H1 (cell line): ENCODE measurements at regions not wholly inside any gene's neighbourhood (a gene's known extent, or its start where the extent isn't known, plus 50 kb on each side); places are given as distances from the start of the nearest gene placed in this dataset.

Source experiments
- CTCF ChIA-PET: fragments of 300-600 bp; sonication (Branson Sonifier 250); formaldehyde crosslinking; loops from one replicate; lab custom pipeline; 2021; ENCODE audit not compliant: partially characterized antibody; lab: Charles Lee
- POLR2A ChIA-PET: fragments of 300-600 bp; sonication (Branson Sonifier 250); formaldehyde crosslinking; loops from one replicate; lab custom pipeline; 2021; ENCODE audit warnings: inconsistent platforms; ENCODE audit not compliant: partially characterized antibody; lab: Charles Lee
- DNase-seq, 2 experiments: peaks; one replicate each; pipeline versions ENCODE4 v3.0.0 to v3.0.0-alpha.2; 2010 to 2022; ENCODE audit warnings: low spot score in 2 of 2, low read depth in 1 of 2, mixed read lengths in 1 of 2
- FAIRE-seq: peaks from 2 replicates; lab custom pipeline; 2011; peaks lifted over from hg19 to GRCh38; lab: Jason Lieb, UNC
- H2AFZ ChIP-seq: 2 replicates; pipeline ENCODE4 v1.8.1; 2012; ENCODE audit warnings: low read length, inconsistent platforms
- H2AK5ac ChIP-seq: 2 replicates; pipeline ENCODE4 v1.6.1; 2013; ENCODE audit warnings: low read depth, low read length
- H2BK120ac ChIP-seq: replicated peaks from 2 replicates; pipeline ENCODE3; 2013; ENCODE audit warnings: low read depth, low read length, inconsistent platforms
- H2BK12ac ChIP-seq: 2 replicates; pipeline ENCODE4 v1.6.1; 2013; ENCODE audit warnings: low read depth, low read length
- H2BK15ac ChIP-seq: 2 replicates; pipeline ENCODE4 v1.6.1; 2013; ENCODE audit warnings: low read length
- H2BK20ac ChIP-seq: 2 replicates; pipeline ENCODE4 v1.6.1; 2013; ENCODE audit warnings: low read length
- H2BK5ac ChIP-seq: 2 replicates; pipeline ENCODE4 v1.6.1; 2013; ENCODE audit warnings: low read depth, low read length
- H3K14ac ChIP-seq: 2 replicates; pipeline ENCODE4 v1.6.1; 2013; ENCODE audit warnings: inconsistent platforms; ENCODE audit not compliant: insufficient read length
- H3K18ac ChIP-seq: 2 replicates; pipeline ENCODE4 v1.6.1; 2013; ENCODE audit warnings: low read length; ENCODE audit errors: extremely low read depth
- H3K23ac ChIP-seq: 2 replicates; pipeline ENCODE4 v1.6.1; 2013; ENCODE audit warnings: inconsistent platforms; ENCODE audit not compliant: insufficient read length
- H3K23me2 ChIP-seq: 2 replicates; pipeline ENCODE4 v1.6.1; 2013; ENCODE audit warnings: low read depth, low read length
- H3K27ac ChIP-seq: 2 replicates; pipeline ENCODE4 v1.6.1; 2011; ENCODE audit warnings: low read depth, low read length, inconsistent platforms
- H3K27me3 ChIP-seq, 4 experiments: replicated peaks in 1 of 4; 1 replicate in 1 of 4; 2 replicates in 3 of 4; pipeline versions ENCODE4 v1.6.1 to v1.8.1; 2011 to 2013; ENCODE audit warnings: low read length in 3 of 4, mild to moderate bottlenecking in 3 of 4, inconsistent platforms in 2 of 4, mixed read lengths in 2 of 4, moderate library complexity in 1 of 4; ENCODE audit not compliant: control insufficient read depth in 3 of 4, insufficient read depth in 3 of 4; ENCODE audit errors: extremely low read depth in 1 of 4
- H3K36me3 ChIP-seq, 4 experiments: 2 replicates each; pipeline versions ENCODE4 v1.6.1 to v1.8.1; 2011 to 2013; ENCODE audit warnings: mild to moderate bottlenecking in 4 of 4, low read length in 3 of 4, moderate library complexity in 2 of 4, control low read depth in 1 of 4, inconsistent platforms in 1 of 4; ENCODE audit not compliant: insufficient read depth in 4 of 4, control insufficient read depth in 2 of 4
- H3K4ac ChIP-seq: replicated peaks from 2 replicates; pipeline ENCODE3; 2013; ENCODE audit warnings: low read length, low read depth, mixed read lengths, inconsistent platforms; ENCODE audit not compliant: insufficient read length
- H3K4me1 ChIP-seq, 4 experiments: replicated peaks in 1 of 4; 1 replicate in 1 of 4; 2 replicates in 3 of 4; pipeline versions ENCODE4 v1.6.1 to v1.8.1; 2011 to 2013; ENCODE audit warnings: low read length in 3 of 4, inconsistent platforms in 2 of 4, mixed read lengths in 1 of 4; ENCODE audit not compliant: insufficient read depth in 4 of 4, control insufficient read depth in 3 of 4
- H3K4me2 ChIP-seq, 2 experiments: 2 replicates each; pipeline versions ENCODE4 v1.6.1 to v1.8.1; 2011 to 2013; ENCODE audit warnings: low read depth in 2 of 2, low read length in 2 of 2, control low read depth in 1 of 2, inconsistent platforms in 1 of 2, mild to moderate bottlenecking in 1 of 2; ENCODE audit not compliant: insufficient read depth in 1 of 2
- H3K4me3 ChIP-seq, 4 experiments: fragments of 200-600, 300-600 bp in 1 of 4; sonication (generic), shearing (Covaris generic), sonication (Bioruptor Twin) in 1 of 4; 2 replicates each; pipeline versions ENCODE4 v1.5.1 to v1.8.1; 2011 to 2016; ENCODE audit warnings: low read length in 4 of 4, low read depth in 3 of 4, control low read depth in 2 of 4, inconsistent platforms in 2 of 4, mild to moderate bottlenecking in 2 of 4, mixed read lengths in 1 of 4, moderate library complexity in 1 of 4; ENCODE audit not compliant: insufficient read depth in 2 of 4; ENCODE audit errors: extremely low read depth in 1 of 4
- H3K56ac ChIP-seq: replicated peaks from 2 replicates; pipeline ENCODE3; 2013; ENCODE audit warnings: low read depth, mild to moderate bottlenecking, mixed read lengths, low read length, inconsistent platforms; ENCODE audit not compliant: insufficient read length
- H3K79me1 ChIP-seq: 2 replicates; pipeline ENCODE4 v1.6.1; 2013; ENCODE audit warnings: low read depth, low read length, control low read depth
- H3K79me2 ChIP-seq, 2 experiments: 2 replicates each; pipeline versions ENCODE4 v1.6.1 to v1.8.1; 2012 to 2013; ENCODE audit warnings: low read length in 2 of 2, mild to moderate bottlenecking in 2 of 2, inconsistent platforms in 1 of 2; ENCODE audit not compliant: insufficient read depth in 2 of 2, control insufficient read depth in 1 of 2
- H3K9ac ChIP-seq, 4 experiments: replicated peaks in 1 of 4; 1 replicate in 1 of 4; 2 replicates in 3 of 4; pipeline versions ENCODE4 v1.6.1 to v1.8.1; 2011 to 2013; ENCODE audit warnings: low read depth in 3 of 4, low read length in 3 of 4, control low read depth in 2 of 4, mild to moderate bottlenecking in 2 of 4, moderate library complexity in 2 of 4, inconsistent platforms in 1 of 4; ENCODE audit errors: extremely low read depth in 1 of 4
- H3K9me3 ChIP-seq, 2 experiments: 2 replicates each; pipeline versions ENCODE4 v1.6.1 to v1.8.1; 2012 to 2013; ENCODE audit warnings: mild to moderate bottlenecking in 2 of 2, moderate library complexity in 2 of 2, control low read depth in 1 of 2, inconsistent platforms in 1 of 2, low read depth in 1 of 2, low read length in 1 of 2, mixed read lengths in 1 of 2; ENCODE audit not compliant: insufficient read depth in 2 of 2
- H4K20me1 ChIP-seq, 2 experiments: replicated peaks in 1 of 2; 2 replicates each; pipeline versions ENCODE3 to v1.8.1; 2011 to 2013; ENCODE audit warnings: inconsistent platforms in 2 of 2, low read length in 2 of 2, mild to moderate bottlenecking in 1 of 2; ENCODE audit not compliant: insufficient read depth in 2 of 2, control insufficient read depth in 1 of 2
- H4K5ac ChIP-seq: 2 replicates; pipeline ENCODE4 v1.6.1; 2013; ENCODE audit warnings: low read length, low read depth, mixed read lengths, inconsistent platforms; ENCODE audit not compliant: insufficient read length
- H4K8ac ChIP-seq: 2 replicates; pipeline ENCODE4 v1.8.0; 2013; ENCODE audit warnings: mild to moderate bottlenecking, moderate library complexity, low read length, inconsistent platforms; ENCODE audit not compliant: insufficient read depth; ENCODE audit errors: extremely low read depth
- H4K91ac ChIP-seq: replicated peaks from 2 replicates; pipeline ENCODE3; 2013; ENCODE audit warnings: low read length, mixed read lengths, inconsistent platforms; ENCODE audit not compliant: insufficient read length
- BACH1 ChIP-seq: IDR thresholded peaks from 2 replicates; pipeline ENCODE4 v1.6.1; 2012; ENCODE audit warnings: low read length, improper control_type of control experiment
- CTBP2 ChIP-seq: IDR thresholded peaks from 2 replicates; pipeline ENCODE4 v1.7.0; 2011; ENCODE audit warnings: borderline replicate concordance, mild to moderate bottlenecking, moderate library complexity, mixed read lengths, low read length; ENCODE audit not compliant: insufficient read depth, insufficient read length
- EGR1 ChIP-seq: IDR thresholded peaks from 2 replicates; pipeline ENCODE4 v1.6.1; 2011; ENCODE audit warnings: low read depth, low read length, borderline replicate concordance
- GTF2F1 ChIP-seq: IDR thresholded peaks from 2 replicates; pipeline ENCODE4 v1.6.1; 2012; ENCODE audit warnings: low read depth, low read length, improper control_type of control experiment, borderline replicate concordance
- KDM1A ChIP-seq: fragments of 200-600, 300-600 bp; sonication (generic); IDR thresholded peaks from 2 replicates; pipeline ENCODE4 v1.7.1; 2016; ENCODE audit warnings: mild to moderate bottlenecking, low read length, borderline replicate concordance
- MAFK ChIP-seq: IDR thresholded peaks from 2 replicates; pipeline ENCODE4 v1.6.1; 2012; ENCODE audit warnings: low read depth, mild to moderate bottlenecking, improper control_type of control experiment, low read length
- POLR2A ChIP-seq, 2 experiments: IDR thresholded peaks; 1 replicate in 1 of 2; 2 replicates in 1 of 2; pipeline ENCODE4 v1.6.1; 2011; ENCODE audit warnings: low read depth in 2 of 2, low read length in 2 of 2, mild to moderate bottlenecking in 2 of 2; ENCODE audit errors: control extremely low read depth in 1 of 2
- RAD21 ChIP-seq, 2 experiments: IDR thresholded peaks in 1 of 2; conservative IDR thresholded peaks in 1 of 2; 2 replicates each; pipeline ENCODE4 v1.6.1; 2011; ENCODE audit warnings: low read depth in 2 of 2, low read length in 2 of 2, improper control_type of control experiment in 1 of 2, inconsistent platforms in 1 of 2, mild to moderate bottlenecking in 1 of 2, moderate library complexity in 1 of 2
- RNF2 ChIP-seq: fragments of 200-900, 300-1000 bp; sonication (generic); IDR thresholded peaks from 2 replicates; pipeline ENCODE4 v1.7.1; 2016; ENCODE audit warnings: borderline replicate concordance, low read depth, mild to moderate bottlenecking, antibody characterized with exemption, low read length; ENCODE audit not compliant: poor library complexity, severe bottlenecking; ENCODE audit errors: missing control alignments
- SP1 ChIP-seq: IDR thresholded peaks from 2 replicates; pipeline ENCODE4 v1.6.1; 2011; ENCODE audit warnings: low read depth, low read length
- SP4 ChIP-seq: IDR thresholded peaks from 2 replicates; pipeline ENCODE4 v1.6.1; 2012; ENCODE audit warnings: low read length, inconsistent platforms
- TEAD4 ChIP-seq: IDR thresholded peaks from 2 replicates; pipeline ENCODE4 v1.6.1; 2012; ENCODE audit warnings: low read depth, low read length, inconsistent platforms, mixed read lengths
- YY1 ChIP-seq: IDR thresholded peaks from 2 replicates; pipeline ENCODE4 v1.6.1; 2011; ENCODE audit warnings: low read depth, mild to moderate bottlenecking, low read length
- ZNF274 ChIP-seq: IDR thresholded peaks from 2 replicates; pipeline ENCODE4 v1.7.0; 2012; ENCODE audit warnings: low read length, borderline replicate concordance; ENCODE audit errors: extremely low read depth
- WGBS, 2 experiments: shearing (Covaris generic) in 1 of 2; methylation state at CpG; one replicate each; pipeline versions ENCODE4 v1.1.6 to v1.1.7; 2013 to 2015; ENCODE audit warnings: low lambda C conversion rate in 2 of 2, mixed read lengths in 2 of 2, inconsistent platforms in 1 of 2, low coverage in 1 of 2, missing lambda C conversion rate in 1 of 2; ENCODE audit not compliant: insufficient replicate concordance in 2 of 2, insufficient coverage in 1 of 2, insufficient read length in 1 of 2; ENCODE audit errors: extremely low coverage in 1 of 2, missing lambda C conversion rate in 1 of 2; 5-methylcytosine and 5-hydroxymethylcytosine counted together

- WGBS, 2 experiments = 93% methylated on average over 1 of the region's 1 CpG; no CpG with 5 or more reads in 1 of the 2 experiments
- Histone ChIP-seq H2BK120ac (no peak overlapping the region), H3K79me2 (no peaks in the 10 kb centered on the region), H4K91ac (no peak overlapping the region), H2AFZ (no peak overlapping the region), H4K20me1 (no peaks in the 10 kb centered on the region), H3K9ac (no peak overlapping the region), H3K4ac (no peak overlapping the region), H2BK5ac (no peak overlapping the region), H3K23me2 (no peaks in the 10 kb centered on the region), H2BK15ac (no peak overlapping the region), H3K27ac (no peak overlapping the region), H3K9me3 (no peaks in the 10 kb centered on the region), H4K8ac (no peak overlapping the region), H4K5ac (no peak overlapping the region), H2BK20ac (no peak overlapping the region), H3K27me3 (peaks cover 0 to 3% (median 0%) of the 10 kb centered on the region in 4 experiments; a peak in 1 of 7 replicates), H3K79me1 (no peaks in the 10 kb centered on the region), H3K23ac (no peak overlapping the region), H3K4me2 (no peak overlapping the region), H3K4me1 (no peaks in the 10 kb centered on the region), H3K4me3 (no peak overlapping the region), H3K14ac (no peak overlapping the region), H3K36me3 (no peaks in the 10 kb centered on the region), H2BK12ac (no peak overlapping the region), H2AK5ac (no peak overlapping the region), H3K56ac (no peak overlapping the region), H3K18ac (no peak overlapping the region)
- DNase-seq = no peak
- CTCF ChIA-PET = interaction anchor here (0.5 to 2.8 kb wide), 19 partner anchors 9 to 803 kb away, joined by 3 to 13 read pairs (median 3); no protein-coding TSS in a partner anchor
- POLR2A ChIA-PET = no interaction called here
- FAIRE-seq = no peak
- TF ChIP-seq MAFK = no peak
- no peak for TF ChIP-seq ZNF274
- no peak for TF ChIP-seq SP4
- no peak for TF ChIP-seq SP1
- no peak for TF ChIP-seq YY1
- no peak for TF ChIP-seq RNF2
- no peak for TF ChIP-seq EGR1
- TF ChIP-seq POLR2A (IDR thresholded peaks at IDR 0.05; ENCODE audit: control extremely low read depth in 1 of 2, low read depth in 2 of 2, low read length in 2 of 2) = no peak
- TF ChIP-seq CTBP2 = no peak
- no peak for TF ChIP-seq RAD21 (IDR thresholded peaks at IDR 0.05 in 1 of 2, conservative IDR thresholded peaks at IDR 0.05 in 1 of 2; ENCODE audit: low read depth in 2 of 2, low read length in 2 of 2)
- no peak for TF ChIP-seq KDM1A
- no peak for TF ChIP-seq TEAD4
- no peak for TF ChIP-seq BACH1
- no peak for TF ChIP-seq GTF2F1
Measured at GRCh38 chr11:15829312-15829711, 527.0 kb downstream of the SOX6 start.
